H1 (cell line): ENCODE measurements at regions not wholly inside any gene's neighbourhood (a gene's known extent, or its start where the extent isn't known, plus 50 kb on each side); places are given as distances from the start of the nearest gene placed in this dataset.
"Not testable (repeated sequence)": the region's sequence is repeated elsewhere in the genome, so short reads cannot be mapped to it uniquely, and the experiment has no call there.

Experiments used
- CTCF ChIA-PET: fragments of 300-600 bp; sonication (Branson Sonifier 250); formaldehyde crosslinking; loops from one replicate; lab custom pipeline; 2021; ENCODE audit not compliant: partially characterized antibody; lab: Charles Lee
- POLR2A ChIA-PET: fragments of 300-600 bp; sonication (Branson Sonifier 250); formaldehyde crosslinking; loops from one replicate; lab custom pipeline; 2021; ENCODE audit warnings: inconsistent platforms; ENCODE audit not compliant: partially characterized antibody; lab: Charles Lee
- DNase-seq, 2 experiments: peaks; one replicate each; pipeline versions ENCODE4 v3.0.0 to v3.0.0-alpha.2; 2010 to 2022; ENCODE audit warnings: low spot score in 2 of 2, low read depth in 1 of 2, mixed read lengths in 1 of 2
- FAIRE-seq: peaks from 2 replicates; lab custom pipeline; 2011; peaks lifted over from hg19 to GRCh38; lab: Jason Lieb, UNC
- H2AFZ ChIP-seq: 2 replicates; pipeline ENCODE4 v1.8.1; 2012; ENCODE audit warnings: low read length, inconsistent platforms
- H2AK5ac ChIP-seq: 2 replicates; pipeline ENCODE4 v1.6.1; 2013; ENCODE audit warnings: low read depth, low read length
- H2BK120ac ChIP-seq: replicated peaks from 2 replicates; pipeline ENCODE3; 2013; ENCODE audit warnings: low read depth, low read length, inconsistent platforms
- H2BK12ac ChIP-seq: 2 replicates; pipeline ENCODE4 v1.6.1; 2013; ENCODE audit warnings: low read depth, low read length
- H2BK15ac ChIP-seq: 2 replicates; pipeline ENCODE4 v1.6.1; 2013; ENCODE audit warnings: low read length
- H2BK20ac ChIP-seq: 2 replicates; pipeline ENCODE4 v1.6.1; 2013; ENCODE audit warnings: low read length
- H2BK5ac ChIP-seq: 2 replicates; pipeline ENCODE4 v1.6.1; 2013; ENCODE audit warnings: low read depth, low read length
- H3K14ac ChIP-seq: 2 replicates; pipeline ENCODE4 v1.6.1; 2013; ENCODE audit warnings: inconsistent platforms; ENCODE audit not compliant: insufficient read length
- H3K18ac ChIP-seq: 2 replicates; pipeline ENCODE4 v1.6.1; 2013; ENCODE audit warnings: low read length; ENCODE audit errors: extremely low read depth
- H3K23ac ChIP-seq: 2 replicates; pipeline ENCODE4 v1.6.1; 2013; ENCODE audit warnings: inconsistent platforms; ENCODE audit not compliant: insufficient read length
- H3K23me2 ChIP-seq: 2 replicates; pipeline ENCODE4 v1.6.1; 2013; ENCODE audit warnings: low read depth, low read length
- H3K27ac ChIP-seq: 2 replicates; pipeline ENCODE4 v1.6.1; 2011; ENCODE audit warnings: low read depth, low read length, inconsistent platforms
- H3K27me3 ChIP-seq, 4 experiments: replicated peaks in 1 of 4; 1 replicate in 1 of 4; 2 replicates in 3 of 4; pipeline versions ENCODE4 v1.6.1 to v1.8.1; 2011 to 2013; ENCODE audit warnings: low read length in 3 of 4, mild to moderate bottlenecking in 3 of 4, inconsistent platforms in 2 of 4, mixed read lengths in 2 of 4, moderate library complexity in 1 of 4; ENCODE audit not compliant: control insufficient read depth in 3 of 4, insufficient read depth in 3 of 4; ENCODE audit errors: extremely low read depth in 1 of 4
- H3K36me3 ChIP-seq, 4 experiments: 2 replicates each; pipeline versions ENCODE4 v1.6.1 to v1.8.1; 2011 to 2013; ENCODE audit warnings: mild to moderate bottlenecking in 4 of 4, low read length in 3 of 4, moderate library complexity in 2 of 4, control low read depth in 1 of 4, inconsistent platforms in 1 of 4; ENCODE audit not compliant: insufficient read depth in 4 of 4, control insufficient read depth in 2 of 4
- H3K4ac ChIP-seq: replicated peaks from 2 replicates; pipeline ENCODE3; 2013; ENCODE audit warnings: low read length, low read depth, mixed read lengths, inconsistent platforms; ENCODE audit not compliant: insufficient read length
- H3K4me1 ChIP-seq, 4 experiments: replicated peaks in 1 of 4; 1 replicate in 1 of 4; 2 replicates in 3 of 4; pipeline versions ENCODE4 v1.6.1 to v1.8.1; 2011 to 2013; ENCODE audit warnings: low read length in 3 of 4, inconsistent platforms in 2 of 4, mixed read lengths in 1 of 4; ENCODE audit not compliant: insufficient read depth in 4 of 4, control insufficient read depth in 3 of 4
- H3K4me2 ChIP-seq, 2 experiments: 2 replicates each; pipeline versions ENCODE4 v1.6.1 to v1.8.1; 2011 to 2013; ENCODE audit warnings: low read depth in 2 of 2, low read length in 2 of 2, control low read depth in 1 of 2, inconsistent platforms in 1 of 2, mild to moderate bottlenecking in 1 of 2; ENCODE audit not compliant: insufficient read depth in 1 of 2
- H3K4me3 ChIP-seq, 4 experiments: fragments of 200-600, 300-600 bp in 1 of 4; sonication (generic), shearing (Covaris generic), sonication (Bioruptor Twin) in 1 of 4; 2 replicates each; pipeline versions ENCODE4 v1.5.1 to v1.8.1; 2011 to 2016; ENCODE audit warnings: low read length in 4 of 4, low read depth in 3 of 4, control low read depth in 2 of 4, inconsistent platforms in 2 of 4, mild to moderate bottlenecking in 2 of 4, mixed read lengths in 1 of 4, moderate library complexity in 1 of 4; ENCODE audit not compliant: insufficient read depth in 2 of 4; ENCODE audit errors: extremely low read depth in 1 of 4
- H3K56ac ChIP-seq: replicated peaks from 2 replicates; pipeline ENCODE3; 2013; ENCODE audit warnings: low read depth, mild to moderate bottlenecking, mixed read lengths, low read length, inconsistent platforms; ENCODE audit not compliant: insufficient read length
- H3K79me1 ChIP-seq: 2 replicates; pipeline ENCODE4 v1.6.1; 2013; ENCODE audit warnings: low read depth, low read length, control low read depth
- H3K79me2 ChIP-seq, 2 experiments: 2 replicates each; pipeline versions ENCODE4 v1.6.1 to v1.8.1; 2012 to 2013; ENCODE audit warnings: low read length in 2 of 2, mild to moderate bottlenecking in 2 of 2, inconsistent platforms in 1 of 2; ENCODE audit not compliant: insufficient read depth in 2 of 2, control insufficient read depth in 1 of 2
- H3K9ac ChIP-seq, 4 experiments: replicated peaks in 1 of 4; 1 replicate in 1 of 4; 2 replicates in 3 of 4; pipeline versions ENCODE4 v1.6.1 to v1.8.1; 2011 to 2013; ENCODE audit warnings: low read depth in 3 of 4, low read length in 3 of 4, control low read depth in 2 of 4, mild to moderate bottlenecking in 2 of 4, moderate library complexity in 2 of 4, inconsistent platforms in 1 of 4; ENCODE audit errors: extremely low read depth in 1 of 4
- H3K9me3 ChIP-seq, 2 experiments: 2 replicates each; pipeline versions ENCODE4 v1.6.1 to v1.8.1; 2012 to 2013; ENCODE audit warnings: mild to moderate bottlenecking in 2 of 2, moderate library complexity in 2 of 2, control low read depth in 1 of 2, inconsistent platforms in 1 of 2, low read depth in 1 of 2, low read length in 1 of 2, mixed read lengths in 1 of 2; ENCODE audit not compliant: insufficient read depth in 2 of 2
- H4K20me1 ChIP-seq, 2 experiments: replicated peaks in 1 of 2; 2 replicates each; pipeline versions ENCODE3 to v1.8.1; 2011 to 2013; ENCODE audit warnings: inconsistent platforms in 2 of 2, low read length in 2 of 2, mild to moderate bottlenecking in 1 of 2; ENCODE audit not compliant: insufficient read depth in 2 of 2, control insufficient read depth in 1 of 2
- H4K5ac ChIP-seq: 2 replicates; pipeline ENCODE4 v1.6.1; 2013; ENCODE audit warnings: low read length, low read depth, mixed read lengths, inconsistent platforms; ENCODE audit not compliant: insufficient read length
- H4K8ac ChIP-seq: 2 replicates; pipeline ENCODE4 v1.8.0; 2013; ENCODE audit warnings: mild to moderate bottlenecking, moderate library complexity, low read length, inconsistent platforms; ENCODE audit not compliant: insufficient read depth; ENCODE audit errors: extremely low read depth
- H4K91ac ChIP-seq: replicated peaks from 2 replicates; pipeline ENCODE3; 2013; ENCODE audit warnings: low read length, mixed read lengths, inconsistent platforms; ENCODE audit not compliant: insufficient read length
- EP300 ChIP-seq, 2 experiments: IDR thresholded peaks; 1 replicate in 1 of 2; 2 replicates in 1 of 2; pipeline ENCODE4 v1.6.1; 2011 to 2012; ENCODE audit warnings: low read depth in 2 of 2, low read length in 2 of 2, mild to moderate bottlenecking in 2 of 2, borderline replicate concordance in 1 of 2, inconsistent platforms in 1 of 2, moderate library complexity in 1 of 2
- PHF8 ChIP-seq: fragments of 200-600 bp; sonication (generic); conservative IDR thresholded peaks from 2 replicates; pipeline ENCODE4 v1.7.1; 2012; ENCODE audit warnings: low read depth, mild to moderate bottlenecking, inconsistent platforms, low read length, moderate library complexity
- POLR2A ChIP-seq, 2 experiments: IDR thresholded peaks; 1 replicate in 1 of 2; 2 replicates in 1 of 2; pipeline ENCODE4 v1.6.1; 2011; ENCODE audit warnings: low read depth in 2 of 2, low read length in 2 of 2, mild to moderate bottlenecking in 2 of 2; ENCODE audit errors: control extremely low read depth in 1 of 2
- POLR2AphosphoS5 ChIP-seq: IDR thresholded peaks from 2 replicates; pipeline ENCODE4 v1.6.1; 2011; ENCODE audit warnings: low read depth, low read length
- SP1 ChIP-seq: IDR thresholded peaks from 2 replicates; pipeline ENCODE4 v1.6.1; 2011; ENCODE audit warnings: low read depth, low read length
- TAF1 ChIP-seq: IDR thresholded peaks from 2 replicates; pipeline ENCODE4 v1.6.1; 2011; ENCODE audit warnings: mild to moderate bottlenecking, low read depth, low read length
- TAF7 ChIP-seq: optimal IDR thresholded peaks from 2 replicates; pipeline ENCODE3; 2011; ENCODE audit warnings: low read depth, mild to moderate bottlenecking, inconsistent platforms, low read length, moderate library complexity, borderline replicate concordance
- TBP ChIP-seq: IDR thresholded peaks from 2 replicates; pipeline ENCODE4 v1.6.1; 2011; ENCODE audit warnings: low read depth, low read length, improper control_type of control experiment
- YY1 ChIP-seq: IDR thresholded peaks from 2 replicates; pipeline ENCODE4 v1.6.1; 2011; ENCODE audit warnings: low read depth, mild to moderate bottlenecking, low read length
- WGBS, 2 experiments: shearing (Covaris generic) in 1 of 2; methylation state at CpG; one replicate each; pipeline versions ENCODE4 v1.1.6 to v1.1.7; 2013 to 2015; ENCODE audit warnings: low lambda C conversion rate in 2 of 2, mixed read lengths in 2 of 2, inconsistent platforms in 1 of 2, low coverage in 1 of 2, missing lambda C conversion rate in 1 of 2; ENCODE audit not compliant: insufficient replicate concordance in 2 of 2, insufficient coverage in 1 of 2, insufficient read length in 1 of 2; ENCODE audit errors: extremely low coverage in 1 of 2, missing lambda C conversion rate in 1 of 2; 5-methylcytosine and 5-hydroxymethylcytosine counted together

GRCh38 chr3:191927183-191927817 is 466.3 kb downstream of the PYDC2 start:
- H3K4me1 ChIP-seq, FAIRE-seq, CTCF ChIA-PET, H3K79me1 ChIP-seq, H3K18ac ChIP-seq, H3K4ac ChIP-seq, H3K36me3 ChIP-seq, H2BK12ac ChIP-seq, H4K8ac ChIP-seq, H3K56ac ChIP-seq, H2AFZ ChIP-seq, H2BK15ac ChIP-seq, H3K23me2 ChIP-seq, H3K9me3 ChIP-seq, H2AK5ac ChIP-seq, H4K20me1 ChIP-seq, H3K14ac ChIP-seq, H3K23ac ChIP-seq, H3K27me3 ChIP-seq, H2BK120ac ChIP-seq, H2BK20ac ChIP-seq: not testable (repeated sequence)
- Histone ChIP-seq H3K4me2 (peak overlapping the region; percentile 67 to 70), H4K91ac (peak overlapping the region; percentile 44), H2BK5ac (peak overlapping the region; percentile 77; the same call in 1 of the 2 replicates), H4K5ac (peak overlapping the region; percentile 95), H3K27ac (peak overlapping the region; percentile 90), H3K9ac (peak overlapping the region; percentile 68 to 93 (median 72)), H3K4me3 (peak overlapping the region; percentile 27 to 88 (median 64)), H3K79me2 (peaks cover 13 to 48% of the 10 kb centered on the region in 2 experiments; a peak in 3 of 4 replicates)
- peak in 1 of 2 experiments; percentile 10 for DNase-seq
- POLR2A ChIA-PET, result interaction anchor here (0.7 to 2.8 kb wide), 13 partner anchors 10 to 569 kb away, joined by 3 to 10 read pairs (median 4); no protein-coding TSS in a partner anchor
- 20% methylated on average over 8 of the region's 8 CpGs; no CpG with 5 or more reads in 1 of the 2 experiments for WGBS, 2 experiments
- TF ChIP-seq POLR2A (IDR thresholded peaks at IDR 0.05; ENCODE audit: control extremely low read depth in 1 of 2, low read depth in 2 of 2, low read length in 2 of 2) (peak in 1 of 2 experiments; percentile 88; a peak in 2 of 3 replicates), TAF1 (peak; percentile 83), EP300 (IDR thresholded peaks at IDR 0.05; ENCODE audit: borderline replicate concordance in 1 of 2, low read depth in 2 of 2, low read length in 2 of 2) (0 out of 3 replicates have a peak, but pooled peaks of 1 of the 2 experiments have one; percentile 28), TAF7 (peak; percentile 15), PHF8 (0 out of 2 replicates have a peak, but pooled peaks have one; percentile 30), TBP (peak; percentile 70), SP1 (0 out of 2 replicates have a peak, but pooled peaks have one; percentile 36), YY1 (peak; percentile 71), POLR2AphosphoS5 (peak; percentile 46)
